Osteoblast (primary cell): ENCODE measurements at regions not wholly inside any gene's neighbourhood (a gene's known extent, or its start where the extent isn't known, plus 50 kb on each side); places are given as distances from the start of the nearest gene placed in this dataset.

Source experiments
- DNase-seq: peaks from one replicate; pipeline ENCODE4 v3.0.0; 2011; ENCODE audit warnings: low spot score, mixed read lengths; ENCODE audit not compliant: insufficient read length; ENCODE audit errors: missing footprints
- H2AFZ ChIP-seq: 2 replicates; pipeline ENCODE4 v1.6.0; 2011; ENCODE audit warnings: mild to moderate bottlenecking, low read length
- H3K27ac ChIP-seq: 2 replicates; pipeline ENCODE4 v1.5.1; 2011; ENCODE audit warnings: mild to moderate bottlenecking, low read depth, low read length, moderate library complexity
- H3K27me3 ChIP-seq: 2 replicates; pipeline ENCODE4 v1.6.0; 2012; ENCODE audit warnings: mild to moderate bottlenecking, control low read depth, inconsistent platforms, low read length, moderate library complexity; ENCODE audit not compliant: insufficient read depth
- H3K36me3 ChIP-seq: 2 replicates; pipeline ENCODE4 v1.5.1; 2011; ENCODE audit warnings: mild to moderate bottlenecking, low read length, control low read depth, moderate library complexity; ENCODE audit not compliant: insufficient read depth
- H3K4me1 ChIP-seq: 2 replicates; pipeline ENCODE4 v1.5.1; 2011; ENCODE audit warnings: mild to moderate bottlenecking, low read length, control low read depth, moderate library complexity; ENCODE audit not compliant: insufficient read depth
- H3K4me2 ChIP-seq: 2 replicates; pipeline ENCODE4 v1.6.0; 2011; ENCODE audit warnings: mild to moderate bottlenecking, low read length; ENCODE audit not compliant: insufficient read depth
- H3K4me3 ChIP-seq: fragments of 200-600 bp; sonication (generic); 3 replicates; pipeline ENCODE4 v1.5.1; 2012; ENCODE audit warnings: mild to moderate bottlenecking, low read length, inconsistent platforms; ENCODE audit not compliant: insufficient read depth
- H3K79me2 ChIP-seq: 2 replicates; pipeline ENCODE4 v1.6.0; 2012; ENCODE audit warnings: mild to moderate bottlenecking, low read length, control low read depth, inconsistent platforms; ENCODE audit not compliant: insufficient read depth
- H3K9me3 ChIP-seq: 2 replicates; pipeline ENCODE4 v1.5.1; 2011; ENCODE audit warnings: low read depth, low read length, control low read depth
- H4K20me1 ChIP-seq: 2 replicates; pipeline ENCODE4 v1.6.0; 2012; ENCODE audit warnings: mild to moderate bottlenecking, low read length, control low read depth; ENCODE audit not compliant: insufficient read depth
- CTCF ChIP-seq: IDR thresholded peaks from 2 replicates; pipeline ENCODE4 v1.5.1; 2011; ENCODE audit warnings: mild to moderate bottlenecking, low read depth, low read length, moderate library complexity; ENCODE audit errors: extremely low read depth

- H3K4me1 ChIP-seq: no peaks in the 10 kb centered on the region
- no peak overlapping the region for H3K4me3 ChIP-seq
- H3K4me2 ChIP-seq: no peak overlapping the region
- no peaks in the 10 kb centered on the region for H3K36me3 ChIP-seq
- no peak for TF ChIP-seq CTCF
- DNase-seq: no peak
- no peaks in the 10 kb centered on the region for H3K9me3 ChIP-seq
- no peaks in the 10 kb centered on the region for H3K27me3 ChIP-seq
- no peaks in the 10 kb centered on the region for H4K20me1 ChIP-seq
- no peaks in the 10 kb centered on the region for H3K79me2 ChIP-seq
- H2AFZ ChIP-seq: no peak overlapping the region
- no peak overlapping the region for H3K27ac ChIP-seq
These were observed 740.5 kb downstream of the REEP3 start for GRCh38 chr10:64261676-64262075.

- DNase-seq: no peak
- H3K4me3 ChIP-seq: no peak overlapping the region
These were observed 744.8 kb downstream of the REEP3 start for GRCh38 chr10:64265961-64266360.

GRCh38 chr10:64271508-64271907 lies 750.3 kb downstream of the REEP3 start:
- DNase-seq: no peak
- H3K36me3 ChIP-seq: no peaks in the 10 kb centered on the region
- H3K4me2 ChIP-seq: no peak overlapping the region
- no peak overlapping the region for H3K27ac ChIP-seq
- H3K9me3 ChIP-seq: peaks cover 3% of the 10 kb centered on the region
- H2AFZ ChIP-seq: no peak overlapping the region
- no peaks in the 10 kb centered on the region for H3K79me2 ChIP-seq
- TF ChIP-seq CTCF: no peak
- H4K20me1 ChIP-seq: no peaks in the 10 kb centered on the region
- H3K4me1 ChIP-seq: no peaks in the 10 kb centered on the region
- no peak overlapping the region for H3K4me3 ChIP-seq
- H3K27me3 ChIP-seq: no peaks in the 10 kb centered on the region

More at GRCh38 chr10:64265961-64266360, 744.8 kb downstream of the REEP3 start:
- Histone ChIP-seq H3K27ac (no peak overlapping the region), H2AFZ (no peak overlapping the region), H3K27me3 (no peaks in the 10 kb centered on the region), H3K36me3 (no peaks in the 10 kb centered on the region), H3K4me1 (no peaks in the 10 kb centered on the region), H3K79me2 (no peaks in the 10 kb centered on the region), H3K4me2 (no peak overlapping the region), H3K9me3 (no peaks in the 10 kb centered on the region), H4K20me1 (no peaks in the 10 kb centered on the region)
- no peak for TF ChIP-seq CTCF

GRCh38 chr10:64271983-64272382 lies 750.8 kb downstream of the REEP3 start:
- no peak for TF ChIP-seq CTCF
- Histone ChIP-seq H3K27me3 (no peaks in the 10 kb centered on the region), H3K79me2 (no peaks in the 10 kb centered on the region), H3K27ac (no peak overlapping the region), H3K4me3 (no peak overlapping the region), H3K4me2 (no peak overlapping the region), H3K36me3 (no peaks in the 10 kb centered on the region), H4K20me1 (no peaks in the 10 kb centered on the region), H3K9me3 (peaks cover 3% of the 10 kb centered on the region), H3K4me1 (no peaks in the 10 kb centered on the region), H2AFZ (no peak overlapping the region)
- DNase-seq: no peak
